ENCODE measurements at regions not wholly inside any gene's neighbourhood (a gene's known extent, or its start where the extent isn't known, plus 50 kb on each side); places are given as distances from the start of the nearest gene placed in this dataset.

- TF ChIP-seq ARNT (IDR thresholded peaks at IDR 0.05), result no peak
- TF ChIP-seq SP1 (IDR thresholded peaks at IDR 0.05), result no peak
- TF ChIP-seq FOXA1 (IDR thresholded peaks at IDR 0.05), result no peak
- TF ChIP-seq FOXK2 (IDR thresholded peaks at IDR 0.05), result no peak
- TF ChIP-seq L3MBTL2 (conservative IDR thresholded peaks at IDR 0.05), result no peak
- TF ChIP-seq CTBP1 (IDR thresholded peaks at IDR 0.05; ENCODE audit: borderline replicate concordance), result no peak
- TF ChIP-seq LEF1 (IDR thresholded peaks at IDR 0.05; ENCODE audit: borderline replicate concordance), result no peak
- TF ChIP-seq HDGF (IDR thresholded peaks at IDR 0.05; ENCODE audit: borderline replicate concordance), result no peak
- TF ChIP-seq SUZ12 (IDR thresholded peaks at IDR 0.05), result no peak
- no peak for TF ChIP-seq FOXM1 (IDR thresholded peaks at IDR 0.05; ENCODE audit: borderline replicate concordance)
- no peak for TF ChIP-seq BHLHE40 (IDR thresholded peaks at IDR 0.05; ENCODE audit: borderline replicate concordance)
Observed at GRCh38 chr4:83947125-83947829, 411.4 kb downstream of the GPAT3 start.
